Neural cell (in vitro differentiated cells): ENCODE measurements at regions not wholly inside any gene's neighbourhood (a gene's known extent, or its start where the extent isn't known, plus 50 kb on each side); places are given as distances from the start of the nearest gene placed in this dataset.

Source experiments
- H2AFZ ChIP-seq: fragments of 200-600, 300-800 bp; sonication (generic), shearing (Covaris generic); 2 replicates; pipeline ENCODE4 v1.6.0; 2014; ENCODE audit warnings: low read depth, mild to moderate bottlenecking, antibody characterized with exemption, low read length, moderate library complexity
- H3F3A ChIP-seq: fragments of 200-600 bp; shearing (Covaris generic); 2 replicates; pipeline ENCODE4 v1.6.1; 2016; ENCODE audit warnings: mild to moderate bottlenecking, moderate library complexity, mixed read lengths, antibody characterized with exemption, low read length; ENCODE audit not compliant: insufficient read depth, poor library complexity, severe bottlenecking
- H3K27ac ChIP-seq: fragments of 200-600, 300-800 bp; sonication (generic), shearing (Covaris generic); 2 replicates; pipeline ENCODE4 v1.5.1; 2014; ENCODE audit warnings: mild to moderate bottlenecking, low read length, moderate library complexity
- H3K27me3 ChIP-seq: fragments of 300-800, 200-600 bp; sonication (generic), shearing (Covaris generic); 2 replicates; pipeline ENCODE4 v1.6.0; 2014; ENCODE audit warnings: mild to moderate bottlenecking, low read depth, low read length, moderate library complexity; ENCODE audit not compliant: insufficient read depth
- H3K36me3 ChIP-seq: fragments of 300-800, 200-600 bp; sonication (generic), shearing (Covaris generic); 2 replicates; pipeline ENCODE4 v1.5.1; 2014; ENCODE audit warnings: mild to moderate bottlenecking, antibody characterized with exemption, low read length, moderate library complexity; ENCODE audit not compliant: insufficient read depth
- H3K4me2 ChIP-seq: fragments of 300-800, 200-600 bp; sonication (generic), shearing (Covaris generic); 2 replicates; pipeline ENCODE4 v1.6.0; 2014; ENCODE audit warnings: mild to moderate bottlenecking, low read length
- H3K4me3 ChIP-seq: fragments of 300-800, 200-600 bp; sonication (generic), shearing (Covaris generic); 2 replicates; pipeline ENCODE4 v1.5.1; 2014; ENCODE audit warnings: mild to moderate bottlenecking, low read length, moderate library complexity
- H3K79me2 ChIP-seq: fragments of 200-600 bp; shearing (Covaris generic); replicated peaks from 2 replicates; pipeline ENCODE4 v1.6.0; 2014; ENCODE audit warnings: mild to moderate bottlenecking, low read length, moderate library complexity; ENCODE audit not compliant: insufficient read depth
- H3K9ac ChIP-seq: fragments of 300-800, 200-600 bp; sonication (generic), shearing (Covaris generic); 2 replicates; pipeline ENCODE4 v1.6.1; 2016; ENCODE audit warnings: mild to moderate bottlenecking, low read length, mixed read lengths
- H3K9me2 ChIP-seq: fragments of 200-600 bp; shearing (Covaris generic); 2 replicates; pipeline ENCODE4 v1.6.1; 2016; ENCODE audit warnings: mild to moderate bottlenecking, low read length, mixed read lengths; ENCODE audit not compliant: insufficient read depth
- H3K9me3 ChIP-seq: fragments of 200-600, 300-800 bp; sonication (generic), shearing (Covaris generic); 2 replicates; pipeline ENCODE4 v1.6.1; 2016; ENCODE audit warnings: mild to moderate bottlenecking, mixed run types, low read length, moderate library complexity, mixed read lengths
- H4K20me1 ChIP-seq: fragments of 200-600 bp; shearing (Covaris generic); 2 replicates; pipeline ENCODE4 v1.6.1; 2016; ENCODE audit warnings: mild to moderate bottlenecking, mixed run types; ENCODE audit not compliant: insufficient read depth
- CTCF ChIP-seq: fragments of 450-650 bp; IDR thresholded peaks from 2 replicates; pipeline ENCODE4 v1.5.1; 2014; ENCODE audit warnings: antibody characterized with exemption, mild to moderate bottlenecking, moderate library complexity; ENCODE audit not compliant: poor library complexity, severe bottlenecking
- EP300 ChIP-seq: fragments of 450-650 bp; conservative IDR thresholded peaks from 2 replicates; pipeline ENCODE4 v1.6.1; 2014; ENCODE audit warnings: antibody characterized with exemption, mild to moderate bottlenecking, moderate library complexity; ENCODE audit not compliant: poor library complexity, severe bottlenecking
- EZH2 ChIP-seq: fragments of 200-600, 300-800 bp; shearing (Covaris generic), sonication (generic); IDR thresholded peaks from 2 replicates; pipeline ENCODE4 v1.6.1; 2014; ENCODE audit warnings: antibody characterized with exemption, low read length, borderline replicate concordance, mild to moderate bottlenecking; ENCODE audit not compliant: insufficient read depth, poor library complexity, severe bottlenecking
- MXI1 ChIP-seq: fragments of 450-650 bp; conservative IDR thresholded peaks from 2 replicates; pipeline ENCODE4 v1.6.1; 2014; ENCODE audit warnings: antibody characterized with exemption, mild to moderate bottlenecking; ENCODE audit not compliant: poor library complexity, severe bottlenecking
- POLR2AphosphoS5 ChIP-seq: IDR thresholded peaks from 2 replicates; pipeline ENCODE4 v1.6.1; 2012
- RAD21 ChIP-seq: fragments of 450-650 bp; conservative IDR thresholded peaks from 2 replicates; pipeline ENCODE4 v1.6.1; 2014; ENCODE audit warnings: antibody characterized with exemption, mild to moderate bottlenecking, moderate library complexity
- SMC3 ChIP-seq: fragments of 450-650 bp; conservative IDR thresholded peaks from 2 replicates; pipeline ENCODE4 v1.6.1; 2014; ENCODE audit warnings: antibody characterized with exemption, mild to moderate bottlenecking, moderate library complexity; ENCODE audit not compliant: poor library complexity
- TAF1 ChIP-seq: IDR thresholded peaks from 2 replicates; pipeline ENCODE4 v1.6.1; 2012; ENCODE audit warnings: low read depth
- TF ChIP-seq, protein P1 (sequence below): IDR thresholded peaks from 2 replicates; pipeline ENCODE4 v1.6.1; 2012; ENCODE audit warnings: borderline replicate concordance

GRCh38 chr18:8517276-8517675 lies 92.0 kb upstream of the RAB12 start:
- H3K79me2 ChIP-seq = no peaks in the 10 kb centered on the region
- H4K20me1 ChIP-seq = no peaks in the 10 kb centered on the region
- no peaks in the 10 kb centered on the region for H3K36me3 ChIP-seq
- no peaks in the 10 kb centered on the region for H3K9me2 ChIP-seq
- H3F3A ChIP-seq = no peaks in the 10 kb centered on the region
- TF ChIP-seq EZH2 (no peak), RAD21 (no peak), EP300 (no peak), MXI1 (no peak), POLR2AphosphoS5 (no peak), TAF1 (no peak), SMC3 (no peak), CTCF (no peak)
- TF ChIP-seq, protein P1, sequence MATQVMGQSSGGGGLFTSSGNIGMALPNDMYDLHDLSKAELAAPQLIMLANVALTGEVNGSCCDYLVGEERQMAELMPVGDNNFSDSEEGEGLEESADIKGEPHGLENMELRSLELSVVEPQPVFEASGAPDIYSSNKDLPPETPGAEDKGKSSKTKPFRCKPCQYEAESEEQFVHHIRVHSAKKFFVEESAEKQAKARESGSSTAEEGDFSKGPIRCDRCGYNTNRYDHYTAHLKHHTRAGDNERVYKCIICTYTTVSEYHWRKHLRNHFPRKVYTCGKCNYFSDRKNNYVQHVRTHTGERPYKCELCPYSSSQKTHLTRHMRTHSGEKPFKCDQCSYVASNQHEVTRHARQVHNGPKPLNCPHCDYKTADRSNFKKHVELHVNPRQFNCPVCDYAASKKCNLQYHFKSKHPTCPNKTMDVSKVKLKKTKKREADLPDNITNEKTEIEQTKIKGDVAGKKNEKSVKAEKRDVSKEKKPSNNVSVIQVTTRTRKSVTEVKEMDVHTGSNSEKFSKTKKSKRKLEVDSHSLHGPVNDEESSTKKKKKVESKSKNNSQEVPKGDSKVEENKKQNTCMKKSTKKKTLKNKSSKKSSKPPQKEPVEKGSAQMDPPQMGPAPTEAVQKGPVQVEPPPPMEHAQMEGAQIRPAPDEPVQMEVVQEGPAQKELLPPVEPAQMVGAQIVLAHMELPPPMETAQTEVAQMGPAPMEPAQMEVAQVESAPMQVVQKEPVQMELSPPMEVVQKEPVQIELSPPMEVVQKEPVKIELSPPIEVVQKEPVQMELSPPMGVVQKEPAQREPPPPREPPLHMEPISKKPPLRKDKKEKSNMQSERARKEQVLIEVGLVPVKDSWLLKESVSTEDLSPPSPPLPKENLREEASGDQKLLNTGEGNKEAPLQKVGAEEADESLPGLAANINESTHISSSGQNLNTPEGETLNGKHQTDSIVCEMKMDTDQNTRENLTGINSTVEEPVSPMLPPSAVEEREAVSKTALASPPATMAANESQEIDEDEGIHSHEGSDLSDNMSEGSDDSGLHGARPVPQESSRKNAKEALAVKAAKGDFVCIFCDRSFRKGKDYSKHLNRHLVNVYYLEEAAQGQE = no peak
- no peaks in the 10 kb centered on the region for H3K27me3 ChIP-seq
- H3K9ac ChIP-seq = no peak overlapping the region
- no peak overlapping the region for H3K4me2 ChIP-seq
- H3K27ac ChIP-seq = no peak overlapping the region
- peaks cover 2% of the 10 kb centered on the region for H3K9me3 ChIP-seq
- H2AFZ ChIP-seq = no peak overlapping the region
- no peak overlapping the region for H3K4me3 ChIP-seq

DNA sequence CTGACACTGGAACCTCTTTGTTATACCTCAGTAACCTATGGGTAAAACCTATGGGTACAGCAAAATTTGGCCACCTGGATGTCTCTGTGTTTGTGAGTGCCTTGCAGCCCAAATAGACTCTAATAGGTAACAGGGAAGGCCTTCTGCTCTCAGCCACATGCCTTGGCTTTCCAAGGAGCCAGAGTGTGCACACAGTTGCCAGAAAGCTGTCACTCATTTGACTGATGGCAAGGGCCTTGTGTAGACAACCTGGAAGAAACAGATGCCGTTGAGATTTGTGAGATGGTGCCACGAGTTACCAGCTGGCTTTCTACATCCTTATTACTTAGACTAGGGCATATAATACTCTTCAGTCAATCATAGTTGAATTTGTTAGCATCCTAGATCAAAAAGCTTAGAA lies 90.1 kb upstream of the RAB12 start:
- TF ChIP-seq, protein P1 = no peak
- no peak for TF ChIP-seq SMC3
- no peak for TF ChIP-seq POLR2AphosphoS5
- TF ChIP-seq CTCF = no peak
- no peak for TF ChIP-seq EP300
- TF ChIP-seq TAF1 = no peak
- Histone ChIP-seq H3K36me3 (no peaks in the 10 kb centered on the region), H3K4me3 (no peak overlapping the region), H3K27me3 (no peaks in the 10 kb centered on the region), H2AFZ (no peak overlapping the region), H4K20me1 (no peaks in the 10 kb centered on the region), H3K4me2 (no peak overlapping the region), H3F3A (no peaks in the 10 kb centered on the region), H3K9me3 (peaks cover 2% of the 10 kb centered on the region), H3K79me2 (no peaks in the 10 kb centered on the region), H3K9ac (no peak overlapping the region), H3K27ac (no peak overlapping the region), H3K9me2 (no peaks in the 10 kb centered on the region)
